Lower leg skin (tissue), 3 donors: ENCODE measurements at regions not wholly inside any gene's neighbourhood (a gene's known extent, or its start where the extent isn't known, plus 50 kb on each side); places are given as distances from the start of the nearest gene placed in this dataset.

ENCODE experiments used
- CTCF ChIP-seq, 3 donors: fragments of 450-650 bp; IDR thresholded peaks; one replicate each; pipeline ENCODE4 v1.5.1; 2016; ENCODE audit warnings: antibody characterized with exemption in 3 of 3, mild to moderate bottlenecking in 3 of 3, moderate library complexity in 2 of 3
- POLR2A ChIP-seq, 2 donors: fragments of 450-650 bp; IDR thresholded peaks; one replicate each; pipeline ENCODE4 v1.6.1; 2016 to 2017; ENCODE audit warnings: antibody characterized with exemption in 2 of 2, mild to moderate bottlenecking in 1 of 2, moderate library complexity in 1 of 2

DNA sequence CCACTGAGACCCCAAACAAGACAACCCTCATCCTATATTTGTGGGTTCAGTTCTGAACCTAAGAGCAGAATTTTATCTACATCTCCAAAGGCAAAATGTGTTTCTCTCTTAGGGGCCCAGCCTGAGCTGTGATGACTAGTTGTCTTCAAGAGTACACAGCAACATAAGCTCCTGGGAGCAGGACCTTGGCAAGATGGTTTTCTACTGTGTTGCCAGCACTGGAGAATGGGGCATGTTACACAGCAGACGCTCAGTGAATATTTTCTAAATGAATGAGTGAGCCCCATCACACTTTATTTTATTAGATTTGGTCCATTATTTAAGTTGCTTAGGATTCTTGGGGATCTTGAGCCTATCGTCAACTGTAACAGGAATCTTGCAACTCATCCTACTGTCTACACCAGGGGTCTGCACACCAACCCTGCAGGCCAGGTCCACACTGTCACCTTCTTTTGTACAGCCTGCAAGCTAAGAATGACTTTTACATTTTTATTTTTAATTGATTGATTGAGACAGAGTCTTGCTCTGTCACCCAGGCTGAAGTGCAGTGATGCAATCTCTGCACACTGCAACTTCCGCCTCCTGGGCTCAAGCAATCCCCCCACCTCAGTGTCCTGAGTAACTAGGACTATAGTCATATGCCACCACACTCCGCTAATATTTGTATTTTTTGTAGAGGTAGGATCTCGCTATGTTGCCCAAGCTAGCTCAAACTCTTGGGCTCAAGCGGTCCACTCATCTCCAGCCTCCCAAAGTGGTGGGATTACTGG, 347.1 kb downstream of the FGFR2 start:
- TF ChIP-seq CTCF (IDR thresholded peaks at IDR 0.05) (no peak), POLR2A (IDR thresholded peaks at IDR 0.05) (no peak)
